AG20443 (cell line): ENCODE measurements at regions not wholly inside any gene's neighbourhood (a gene's known extent, or its start where the extent isn't known, plus 50 kb on each side); places are given as distances from the start of the nearest gene placed in this dataset.

Experiments used
- DNase-seq: peaks from one replicate; pipeline ENCODE4 v3.0.0; 2012; ENCODE audit warnings: low spot score, mixed read lengths

DNA sequence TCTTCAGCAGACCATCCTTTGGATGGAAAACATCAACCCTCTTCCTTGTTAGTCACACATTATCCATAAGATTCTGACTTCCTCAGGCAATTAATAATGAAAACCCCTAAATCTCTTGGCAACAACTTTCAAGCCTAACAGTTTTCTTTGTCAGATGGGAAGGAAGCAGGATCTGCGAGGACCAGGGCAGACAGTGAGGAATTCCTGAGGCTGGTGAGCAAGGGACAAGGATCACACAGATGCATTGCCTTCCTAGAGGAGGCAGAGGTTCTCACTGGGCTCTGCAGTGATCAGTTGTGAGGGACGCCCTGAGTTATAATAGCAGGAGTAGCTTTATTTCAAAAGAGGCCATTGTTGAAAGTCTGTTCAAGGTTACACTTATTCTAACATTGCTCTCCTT, 195.4 kb downstream of the SLIT2 start:
- DNase-seq, result no peak

DNA sequence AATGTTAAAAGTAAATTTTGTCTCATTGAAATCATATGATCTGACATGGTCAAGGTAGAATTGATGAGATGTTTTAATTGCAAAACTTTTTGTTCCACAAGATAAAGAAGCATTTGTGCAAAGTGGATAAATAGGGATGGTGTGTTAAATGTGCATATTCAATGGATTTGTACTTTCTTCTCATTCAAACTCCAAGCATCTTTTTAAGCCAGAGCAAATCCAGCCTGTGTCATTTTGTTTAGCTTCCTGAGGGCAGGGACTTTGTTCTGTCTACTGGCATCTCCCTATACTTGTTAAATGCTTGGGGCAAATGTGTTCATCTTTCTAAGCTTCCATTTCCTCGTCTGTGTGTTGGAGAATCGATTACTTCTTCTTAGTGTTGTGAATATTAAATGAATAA, 200.3 kb downstream of the SLIT2 start:
- DNase-seq, result no peak

DNA sequence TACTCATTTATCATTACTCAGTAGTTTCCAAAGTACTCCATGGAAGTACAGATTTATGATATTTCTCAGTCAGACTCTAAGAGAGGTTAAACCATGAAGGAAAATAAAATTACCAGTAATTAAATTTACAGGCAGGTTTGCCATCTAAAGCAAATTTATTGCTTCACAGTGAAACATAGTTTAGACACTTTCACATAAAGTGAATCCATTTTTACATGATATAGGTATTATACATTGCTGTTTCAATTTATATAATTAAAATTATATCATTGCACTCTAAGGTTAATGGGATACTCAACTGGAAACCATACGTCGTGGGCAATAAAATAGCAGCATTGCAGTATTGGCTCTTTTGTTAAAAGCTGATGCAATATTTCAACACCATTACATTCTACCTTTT, 202.8 kb downstream of the SLIT2 start:
- DNase-seq, result no peak

DNA sequence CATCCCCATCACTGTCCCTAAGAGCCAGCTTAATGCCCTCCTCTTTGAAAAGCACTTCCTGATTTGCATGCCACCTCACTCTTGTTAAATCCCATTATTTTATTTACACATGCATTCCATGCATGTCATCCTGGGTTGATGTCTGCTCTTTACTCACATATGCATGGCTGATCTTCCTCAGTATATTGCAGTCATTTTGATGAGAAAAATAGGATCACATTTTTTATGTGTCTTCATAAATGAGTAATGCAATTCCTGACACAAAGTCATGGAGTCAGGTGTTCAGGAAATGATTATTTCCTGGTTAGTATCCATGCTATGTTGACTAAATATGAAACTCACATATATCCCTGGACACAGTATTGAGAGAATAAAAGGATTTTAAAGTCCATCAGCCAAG, 204.7 kb downstream of the SLIT2 start:
- DNase-seq, result no peak

DNA sequence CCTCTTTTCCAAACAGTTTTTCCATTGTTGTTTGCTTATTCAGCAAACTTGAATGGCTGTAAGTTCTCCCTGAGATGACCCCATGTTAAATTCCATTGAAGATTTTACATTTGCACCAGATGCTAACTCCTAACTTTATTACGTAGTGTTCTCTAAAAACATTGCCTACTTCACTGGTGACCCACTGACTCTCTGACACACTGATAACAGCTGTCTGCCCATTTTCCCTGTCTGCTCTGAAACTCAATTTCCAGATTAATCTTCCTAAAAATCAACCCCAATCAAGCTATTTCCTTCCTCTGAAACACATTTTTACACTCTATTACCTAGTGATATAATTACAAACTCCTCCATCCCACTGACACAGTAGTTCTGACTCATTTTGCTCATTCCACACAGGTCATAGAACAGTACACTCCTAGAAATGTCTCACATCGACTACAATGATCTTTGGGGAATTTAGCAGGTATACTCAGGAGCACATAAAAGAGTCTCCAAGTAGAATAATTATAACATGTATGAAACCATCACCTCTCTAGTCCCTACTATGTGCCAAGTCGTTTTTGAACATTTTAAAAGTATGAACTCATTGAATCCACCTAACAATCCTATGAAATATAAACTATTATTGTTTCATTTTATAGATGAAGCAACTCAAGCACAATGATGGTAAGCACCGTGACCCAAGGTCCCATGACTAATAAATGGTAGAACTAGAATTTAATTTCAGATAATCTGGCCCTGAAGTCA, 210.9 kb downstream of the SLIT2 start:
- DNase-seq, result no peak

DNA sequence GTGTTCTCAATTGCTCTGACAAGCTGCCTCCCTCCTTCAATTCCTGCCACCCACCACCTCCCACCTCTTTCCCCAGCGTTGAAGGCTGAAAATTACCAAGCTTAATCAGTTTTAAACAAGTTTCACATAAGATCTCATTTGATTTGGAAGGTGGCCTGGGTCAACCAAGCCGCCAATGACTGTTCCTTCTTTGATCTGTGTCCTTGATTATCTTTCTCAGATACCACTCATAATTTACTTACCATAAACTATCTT, 211.4 kb downstream of the SLIT2 start:
- no peak for DNase-seq

DNA sequence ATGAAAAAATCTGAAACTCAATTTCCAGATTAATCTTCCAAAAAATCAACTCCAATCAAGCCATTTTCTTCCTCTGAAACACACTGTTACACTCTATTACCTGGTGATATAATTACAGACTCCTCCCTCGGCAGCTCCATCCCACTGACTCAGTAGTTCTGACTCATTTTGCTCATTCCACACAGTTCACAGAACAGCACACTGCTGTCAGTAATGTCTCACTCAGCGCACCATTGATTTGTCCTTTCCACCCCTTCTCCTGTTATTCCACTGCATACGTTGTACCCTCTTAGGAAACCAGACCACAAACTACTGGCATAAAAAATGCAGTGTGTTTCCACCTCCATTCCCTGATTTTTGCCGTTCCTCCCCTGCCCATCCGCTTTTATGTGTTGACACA, 212.7 kb downstream of the SLIT2 start:
- DNase-seq, result peak; percentile 65

DNA sequence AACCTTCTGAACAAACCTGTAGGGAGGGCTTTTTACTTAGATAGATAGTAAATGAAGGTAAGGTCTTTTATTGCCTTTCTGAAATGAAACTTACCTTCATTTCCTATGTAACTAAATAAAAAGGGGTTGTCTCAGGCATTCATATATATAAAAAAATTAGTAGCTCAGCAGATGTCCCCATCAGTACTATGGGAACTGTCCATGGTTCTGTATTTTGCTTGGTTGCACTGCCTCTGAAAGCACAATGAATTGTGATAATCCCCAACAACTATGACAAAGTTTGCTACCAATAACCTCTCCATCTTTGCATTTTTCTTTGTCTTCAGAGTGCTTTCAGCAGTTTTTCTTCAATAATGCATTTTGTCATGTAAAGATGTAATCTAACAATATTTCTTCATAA, 222.4 kb downstream of the SLIT2 start:
- DNase-seq, result no peak

DNA sequence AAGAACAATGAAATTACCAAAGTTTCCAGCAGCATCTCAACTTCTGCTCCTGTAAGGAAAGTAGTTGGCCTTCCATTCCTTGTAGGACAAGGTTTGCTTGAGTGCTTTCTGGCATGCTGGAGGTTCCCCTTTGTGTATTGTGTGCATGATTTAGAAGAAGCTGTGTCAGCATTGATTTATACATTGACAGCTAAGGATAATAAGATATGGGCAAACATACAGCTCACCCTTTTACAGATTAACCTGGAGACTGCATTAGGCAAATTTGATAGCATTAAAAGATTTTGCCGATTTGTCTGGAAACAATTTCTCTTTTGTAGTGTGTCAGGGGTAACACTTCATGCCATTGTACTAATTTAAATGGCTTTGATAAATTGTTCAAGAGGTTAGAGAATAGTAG, 221.8 kb upstream of the PACRGL start:
- DNase-seq, result no peak

DNA sequence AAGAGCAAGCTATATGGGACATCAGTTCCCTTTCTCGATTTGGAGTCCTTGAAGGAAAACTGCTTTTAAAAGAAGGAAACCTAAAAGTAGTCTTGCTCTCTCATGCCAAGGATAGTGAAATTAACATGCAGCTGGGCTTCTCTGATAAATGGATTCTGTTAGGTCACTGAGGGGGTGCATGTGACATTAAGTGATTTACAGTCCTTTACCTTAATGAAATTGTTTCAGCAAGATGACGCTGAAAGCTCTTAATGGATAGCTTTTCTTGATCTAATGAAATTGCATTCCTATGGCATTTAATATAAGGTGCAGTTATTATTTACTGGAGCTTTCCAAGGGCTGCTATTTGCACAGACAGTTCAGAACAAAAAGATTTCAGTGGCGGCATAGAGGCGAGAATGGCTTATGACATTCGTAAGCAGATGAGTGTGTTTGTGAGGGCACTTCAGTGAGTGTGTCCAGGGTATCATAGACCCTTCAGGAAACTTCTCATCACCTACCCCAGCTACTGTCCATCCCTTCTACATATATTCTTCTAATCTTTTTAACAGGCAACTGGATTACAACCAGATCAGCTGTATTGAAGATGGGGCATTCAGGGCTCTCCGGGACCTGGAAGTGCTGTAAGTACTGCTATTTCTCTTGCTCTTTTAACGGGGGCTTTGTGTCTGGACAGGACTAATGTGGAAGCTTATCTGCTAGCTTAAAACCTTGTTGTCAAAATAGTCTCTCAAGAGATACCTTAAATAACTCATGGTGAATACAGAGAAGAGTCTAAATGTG, 219.9 kb upstream of the PACRGL start:
- DNase-seq, result no peak

DNA sequence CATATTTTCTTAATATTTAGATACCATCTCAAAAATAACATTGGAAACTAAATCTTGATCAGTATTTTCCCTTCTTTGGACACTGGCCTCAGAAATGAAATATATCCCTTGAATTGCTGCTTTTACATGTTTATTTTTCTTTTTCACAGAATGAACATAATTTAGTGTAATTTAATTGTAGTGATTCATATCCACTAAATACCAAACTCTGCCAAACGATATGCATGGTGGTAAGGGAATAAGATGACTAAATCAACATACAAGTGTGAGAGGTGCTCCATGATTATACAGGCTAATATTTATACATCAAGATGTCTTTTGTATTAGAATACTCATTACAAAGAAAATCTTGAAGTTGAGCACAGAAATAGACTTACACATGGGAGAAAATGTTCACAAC, 216.8 kb upstream of the PACRGL start:
- no peak for DNase-seq

DNA sequence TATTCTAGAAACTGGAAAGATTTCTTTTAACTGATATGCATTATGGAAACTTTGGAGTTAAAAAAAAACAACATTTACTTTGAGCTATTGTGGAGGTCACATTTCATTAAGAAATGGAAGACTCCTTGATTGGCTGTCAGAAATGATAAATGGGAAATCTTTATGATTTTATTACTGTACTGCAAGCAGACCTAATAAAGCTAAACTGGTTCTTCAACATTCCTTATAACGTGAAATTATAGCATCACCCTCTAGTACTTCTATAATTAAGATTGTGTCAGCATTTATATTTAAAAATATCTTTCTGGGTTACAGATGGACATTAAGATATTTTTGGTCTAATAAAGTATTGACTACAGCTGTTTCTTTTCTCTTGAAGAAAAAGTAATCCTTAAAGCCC, 213.8 kb upstream of the PACRGL start:
- no peak for DNase-seq

DNA sequence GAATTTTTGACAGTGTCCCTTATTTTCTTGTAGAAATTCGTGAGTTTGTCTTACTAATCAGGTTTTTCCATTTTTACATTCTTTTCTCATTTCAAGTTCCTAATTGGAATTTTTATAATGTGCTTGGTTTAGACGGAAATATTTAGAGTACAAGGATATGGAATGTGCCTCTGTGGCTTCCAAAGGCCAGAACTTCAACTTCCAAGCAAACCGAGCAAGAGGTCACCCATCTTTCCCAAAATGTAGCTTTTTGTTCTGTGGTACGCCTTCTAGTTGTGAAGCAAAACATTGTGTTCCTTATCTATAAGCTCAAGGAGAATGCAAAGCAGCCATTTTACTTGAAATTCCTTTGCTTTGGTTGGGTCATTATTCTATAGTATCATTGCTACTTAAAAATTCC, 212.8 kb upstream of the PACRGL start:
- peak; percentile 8 for DNase-seq

DNA sequence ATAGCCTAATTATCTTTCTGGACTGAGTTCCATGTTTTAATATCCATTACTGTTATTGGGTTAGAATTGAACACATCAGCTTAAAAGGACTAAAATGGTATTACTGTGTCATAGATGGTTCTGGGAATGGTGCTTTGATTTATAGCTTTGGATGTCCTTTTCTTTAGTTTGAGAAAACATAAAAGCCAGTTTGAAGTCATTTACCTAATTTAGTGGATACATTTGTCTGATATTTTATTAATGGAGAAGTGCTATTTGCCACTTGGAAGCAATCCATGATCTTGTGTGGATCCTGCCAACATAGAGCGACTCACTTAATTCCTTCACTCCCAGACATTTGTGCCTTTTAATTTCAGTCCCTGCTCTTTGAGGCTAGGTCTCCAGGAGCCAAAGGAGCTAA, 212.4 kb upstream of the PACRGL start:
- peak; percentile 46 for DNase-seq

DNA sequence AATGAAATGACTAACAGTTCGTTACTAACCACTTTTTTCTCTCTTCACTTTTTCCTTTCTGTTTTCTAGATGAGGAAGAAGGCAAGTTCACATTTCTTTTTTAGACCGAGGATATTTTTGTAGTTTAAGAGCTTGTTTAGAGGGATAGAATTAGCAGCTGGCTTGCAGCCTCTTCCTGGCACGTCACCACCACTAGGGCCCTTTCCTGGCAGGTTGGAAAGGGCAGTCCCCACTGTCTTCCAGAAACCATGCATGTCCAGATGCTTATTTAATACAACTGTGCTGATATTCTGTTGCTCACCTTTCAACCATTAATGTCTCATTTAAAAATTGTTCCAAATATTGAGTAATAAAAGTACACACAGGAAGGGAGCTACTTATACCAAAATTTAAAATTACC, 209.5 kb upstream of the PACRGL start:
- DNase-seq, result no peak

DNA sequence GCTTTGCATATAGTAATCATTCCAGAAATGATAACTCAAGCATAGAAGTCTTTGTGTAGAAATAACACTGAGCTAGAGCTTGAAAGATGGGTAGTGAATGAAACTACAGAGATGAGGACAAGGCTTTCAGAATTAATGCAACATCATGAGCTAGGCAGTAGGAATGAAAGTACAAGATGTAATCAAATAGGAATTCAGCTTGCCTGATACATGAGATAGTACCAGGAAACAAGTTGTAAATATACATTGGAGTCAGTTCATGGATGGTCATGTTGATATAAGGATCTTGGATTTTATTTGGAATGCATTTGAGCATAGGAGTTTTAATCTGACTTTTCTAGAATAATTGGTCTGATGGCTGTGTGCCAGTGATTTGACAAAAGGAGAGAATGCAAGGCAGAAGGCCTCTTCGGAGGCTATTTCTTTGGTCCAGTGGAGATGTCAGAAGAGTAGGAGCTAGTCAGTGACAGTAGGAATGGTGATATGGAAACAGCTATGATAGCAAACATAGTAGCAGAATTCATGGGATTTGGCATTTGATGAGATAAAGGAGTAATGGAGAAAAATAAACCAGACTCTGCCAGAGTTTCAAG, 206.4 kb upstream of the PACRGL start:
- DNase-seq, result peak; percentile 43

DNA sequence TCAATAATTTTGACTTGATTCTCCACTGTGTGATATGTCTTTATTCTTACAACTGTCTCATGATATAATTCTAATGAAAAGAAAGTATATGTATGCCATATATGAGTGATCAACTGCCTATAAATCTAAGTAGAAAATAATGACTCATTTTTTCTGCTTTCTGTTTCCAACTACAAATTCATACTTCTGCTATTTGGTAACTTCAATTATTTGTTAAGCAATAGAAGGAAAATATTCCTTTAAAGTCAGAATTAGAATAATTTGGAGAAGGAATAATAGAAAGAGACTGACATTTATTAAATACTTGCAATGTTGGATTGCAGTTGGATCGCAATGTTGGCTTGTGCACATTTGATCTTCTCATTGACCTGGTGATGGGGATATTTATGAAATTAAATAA, 204.2 kb upstream of the PACRGL start:
- no peak for DNase-seq

DNA sequence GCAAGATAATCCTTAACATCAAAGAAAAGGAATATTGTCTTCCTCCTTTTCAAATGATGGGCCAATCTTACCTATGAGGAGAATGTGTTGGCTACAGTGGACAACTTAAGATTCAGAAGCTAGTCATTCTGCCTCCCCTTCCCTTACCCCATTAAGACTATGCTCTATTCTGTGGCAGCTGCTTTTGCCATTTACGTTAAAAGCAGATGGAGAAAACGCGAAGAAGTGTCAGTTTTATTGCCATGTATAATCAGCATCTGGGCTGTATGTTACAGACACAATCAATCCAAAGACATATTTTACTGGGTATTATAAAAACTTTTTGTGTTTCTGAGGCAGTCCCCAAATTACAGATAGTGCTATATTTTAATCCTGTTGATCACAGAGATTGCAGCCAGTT, 196.1 kb upstream of the PACRGL start:
- no peak for DNase-seq

DNA sequence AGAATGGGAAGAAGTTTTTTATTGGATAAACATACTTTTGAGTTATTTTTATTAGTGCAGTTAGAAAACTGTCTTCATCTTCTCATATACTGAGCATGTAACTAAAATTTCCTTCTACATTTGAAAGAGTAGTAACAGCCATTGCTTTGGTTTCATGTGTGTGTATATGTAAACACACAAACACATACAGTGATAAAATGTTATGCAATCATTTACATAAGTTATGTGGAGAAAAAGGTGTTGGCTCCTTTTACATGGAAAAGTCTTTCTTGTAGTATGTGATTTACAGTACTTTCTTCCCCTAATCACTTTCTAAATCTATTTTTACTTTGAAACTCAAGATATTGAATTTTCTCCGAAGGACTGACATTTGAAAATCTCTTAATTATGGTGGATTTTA, 194.3 kb upstream of the PACRGL start:
- no peak for DNase-seq

DNA sequence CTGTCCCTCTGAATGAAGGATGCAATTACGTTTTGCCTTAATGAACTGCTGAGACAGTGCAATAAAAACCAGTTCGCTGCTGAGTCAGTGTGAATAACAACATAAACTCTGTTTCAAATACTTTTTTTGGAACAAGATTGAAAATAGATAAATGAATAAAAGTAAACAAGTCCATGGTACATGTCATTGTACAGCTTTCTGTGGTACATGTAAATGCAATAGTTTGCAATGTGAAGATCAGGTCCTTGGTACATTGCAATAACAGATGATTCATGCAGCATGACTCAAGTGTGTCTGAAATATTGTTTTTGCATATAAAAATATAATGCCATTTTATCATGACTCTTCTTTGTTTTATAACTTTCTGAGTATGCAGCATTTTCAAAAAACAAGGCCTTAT, 193.4 kb upstream of the PACRGL start:
- DNase-seq, result peak; percentile 25

DNA sequence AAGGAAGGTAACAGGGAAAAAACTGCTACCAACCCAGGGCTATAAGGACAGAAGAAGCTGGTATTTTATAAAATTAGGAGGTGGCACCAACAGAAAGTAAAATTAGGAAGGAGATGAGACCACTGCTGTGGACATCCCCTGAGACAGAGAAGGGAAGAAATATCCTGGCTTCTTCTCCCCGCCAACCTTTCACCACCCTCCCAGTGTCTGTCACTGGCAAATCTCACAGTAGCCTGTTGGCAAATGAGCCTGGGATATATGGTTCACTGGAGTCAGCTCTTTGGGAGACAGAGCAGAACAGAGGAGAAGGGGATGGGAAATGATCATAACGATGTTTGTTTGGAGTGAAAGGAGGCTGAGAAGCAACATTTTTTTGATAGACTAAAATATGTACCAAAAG, 190.9 kb upstream of the PACRGL start:
- no peak for DNase-seq

DNA sequence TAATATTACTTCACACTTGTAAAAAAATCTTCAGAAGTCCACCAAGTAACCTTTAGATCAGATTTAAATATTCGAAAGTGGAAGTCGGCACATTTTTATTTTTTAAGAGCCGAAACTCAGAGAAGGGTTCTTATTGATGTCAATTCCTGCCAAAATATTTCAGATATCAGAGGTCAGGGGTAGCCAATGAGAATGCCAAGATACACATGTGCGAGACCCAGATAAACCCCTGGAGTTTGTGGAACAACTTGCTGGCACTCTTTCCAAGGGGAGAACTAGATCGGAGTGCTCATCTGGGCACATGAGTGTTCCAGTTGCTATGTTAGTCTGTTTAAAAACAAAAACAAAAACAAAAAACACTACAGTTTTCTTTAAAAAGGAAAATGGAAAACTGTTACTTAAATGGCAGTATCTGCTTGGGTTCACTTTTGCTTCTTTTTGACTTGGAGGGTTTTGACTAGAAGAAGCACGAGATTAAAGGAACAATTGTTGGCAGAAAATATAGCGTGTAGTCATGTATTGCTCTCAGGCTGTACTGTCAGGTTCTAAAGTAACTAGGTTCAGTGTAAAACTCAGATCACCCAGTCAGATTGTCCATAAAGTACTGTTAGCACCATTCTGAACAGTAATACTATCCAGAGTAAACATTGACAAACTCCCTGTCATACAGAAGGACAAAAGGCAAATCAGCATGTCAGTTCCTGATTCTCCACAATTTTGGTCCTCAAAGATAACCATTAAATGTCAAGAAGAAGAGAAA, 188.0 kb upstream of the PACRGL start:
- DNase-seq, result no peak

DNA sequence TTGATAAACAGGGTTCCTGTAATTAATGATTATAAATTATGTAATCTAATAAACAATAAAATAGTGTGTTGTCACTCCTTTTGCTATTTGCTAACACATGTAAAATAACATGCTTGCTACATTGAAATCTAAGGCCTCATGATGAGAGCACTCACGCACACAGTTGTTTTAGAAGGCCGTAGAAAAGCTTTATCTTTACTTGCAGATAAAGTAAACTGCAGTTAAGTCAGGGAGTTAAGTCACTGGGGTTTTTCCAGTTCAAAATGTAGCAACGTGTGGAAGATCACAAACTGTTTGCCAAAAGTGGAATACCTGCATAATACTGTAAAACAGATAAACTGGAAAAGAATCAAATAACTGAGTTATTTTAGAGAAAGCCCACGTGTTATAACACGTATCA, 187.3 kb upstream of the PACRGL start:
- no peak for DNase-seq
